ENCODE measurements at regions not wholly inside any gene's neighbourhood (a gene's known extent, or its start where the extent isn't known, plus 50 kb on each side); places are given as distances from the start of the nearest gene placed in this dataset.

GRCh38 chr9:106146886-106147285, 452.5 kb downstream of the TMEM38B start:
- TF ChIP-seq MAX (IDR thresholded peaks at IDR 0.05) (no peak), TCF12 (IDR thresholded peaks at IDR 0.05; ENCODE audit: low read depth) (no peak), FOXM1 (IDR thresholded peaks at IDR 0.05; ENCODE audit: borderline replicate concordance, low read depth) (no peak), RAD21 (IDR thresholded peaks at IDR 0.05; ENCODE audit: low read depth) (no peak), TEAD4 (IDR thresholded peaks at IDR 0.05) (no peak), NFIC (IDR thresholded peaks at IDR 0.05) (no peak), EP300 (IDR thresholded peaks at IDR 0.05; ENCODE audit: borderline replicate concordance) (no peak), ZBTB7A (IDR thresholded peaks at IDR 0.05; ENCODE audit: low read depth) (no peak), TAF1 (IDR thresholded peaks at IDR 0.05; ENCODE audit: low read depth) (no peak), YY1 (IDR thresholded peaks at IDR 0.05; ENCODE audit: low read depth) (no peak)
- TF ChIP-seq, protein P1, sequence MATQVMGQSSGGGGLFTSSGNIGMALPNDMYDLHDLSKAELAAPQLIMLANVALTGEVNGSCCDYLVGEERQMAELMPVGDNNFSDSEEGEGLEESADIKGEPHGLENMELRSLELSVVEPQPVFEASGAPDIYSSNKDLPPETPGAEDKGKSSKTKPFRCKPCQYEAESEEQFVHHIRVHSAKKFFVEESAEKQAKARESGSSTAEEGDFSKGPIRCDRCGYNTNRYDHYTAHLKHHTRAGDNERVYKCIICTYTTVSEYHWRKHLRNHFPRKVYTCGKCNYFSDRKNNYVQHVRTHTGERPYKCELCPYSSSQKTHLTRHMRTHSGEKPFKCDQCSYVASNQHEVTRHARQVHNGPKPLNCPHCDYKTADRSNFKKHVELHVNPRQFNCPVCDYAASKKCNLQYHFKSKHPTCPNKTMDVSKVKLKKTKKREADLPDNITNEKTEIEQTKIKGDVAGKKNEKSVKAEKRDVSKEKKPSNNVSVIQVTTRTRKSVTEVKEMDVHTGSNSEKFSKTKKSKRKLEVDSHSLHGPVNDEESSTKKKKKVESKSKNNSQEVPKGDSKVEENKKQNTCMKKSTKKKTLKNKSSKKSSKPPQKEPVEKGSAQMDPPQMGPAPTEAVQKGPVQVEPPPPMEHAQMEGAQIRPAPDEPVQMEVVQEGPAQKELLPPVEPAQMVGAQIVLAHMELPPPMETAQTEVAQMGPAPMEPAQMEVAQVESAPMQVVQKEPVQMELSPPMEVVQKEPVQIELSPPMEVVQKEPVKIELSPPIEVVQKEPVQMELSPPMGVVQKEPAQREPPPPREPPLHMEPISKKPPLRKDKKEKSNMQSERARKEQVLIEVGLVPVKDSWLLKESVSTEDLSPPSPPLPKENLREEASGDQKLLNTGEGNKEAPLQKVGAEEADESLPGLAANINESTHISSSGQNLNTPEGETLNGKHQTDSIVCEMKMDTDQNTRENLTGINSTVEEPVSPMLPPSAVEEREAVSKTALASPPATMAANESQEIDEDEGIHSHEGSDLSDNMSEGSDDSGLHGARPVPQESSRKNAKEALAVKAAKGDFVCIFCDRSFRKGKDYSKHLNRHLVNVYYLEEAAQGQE (IDR thresholded peaks at IDR 0.05; ENCODE audit: low read depth) = no peak

DNA sequence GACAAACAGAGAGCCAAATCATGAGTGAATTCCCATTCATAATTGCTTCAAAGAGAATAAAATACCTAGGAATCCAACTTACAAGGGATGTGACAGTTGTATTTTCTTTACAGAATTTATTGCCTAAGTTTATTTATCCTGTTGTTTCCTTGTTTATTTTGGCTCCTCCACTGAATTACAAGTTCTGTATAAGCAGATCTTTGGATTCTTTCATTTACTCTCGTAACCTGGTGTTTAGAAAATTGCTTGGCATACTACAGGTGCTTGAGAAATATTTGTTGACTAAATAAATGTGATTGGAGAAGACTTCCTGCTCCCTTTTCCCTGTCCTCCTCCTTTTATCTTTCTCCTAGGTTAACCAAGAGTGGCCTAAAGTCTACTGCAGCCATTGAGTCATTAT, 455.6 kb downstream of the TMEM38B start:
- TF ChIP-seq RAD21 (IDR thresholded peaks at IDR 0.05; ENCODE audit: low read depth) (no peak), FOXM1 (IDR thresholded peaks at IDR 0.05; ENCODE audit: borderline replicate concordance, low read depth) (no peak), YY1 (IDR thresholded peaks at IDR 0.05; ENCODE audit: low read depth) (no peak), ZBTB7A (IDR thresholded peaks at IDR 0.05; ENCODE audit: low read depth) (no peak), EP300 (IDR thresholded peaks at IDR 0.05; ENCODE audit: borderline replicate concordance) (no peak), NFIC (IDR thresholded peaks at IDR 0.05) (no peak), CEBPB (IDR thresholded peaks at IDR 0.05) (no peak), TEAD4 (IDR thresholded peaks at IDR 0.05) (no peak), USF1 (IDR thresholded peaks at IDR 0.05) (no peak), MAX (IDR thresholded peaks at IDR 0.05) (no peak), CREB1 (IDR thresholded peaks at IDR 0.05; ENCODE audit: low read depth) (no peak), EGR1 (IDR thresholded peaks at IDR 0.05) (no peak), TCF12 (IDR thresholded peaks at IDR 0.05; ENCODE audit: low read depth) (no peak), TAF1 (IDR thresholded peaks at IDR 0.05; ENCODE audit: low read depth) (no peak)
- TF ChIP-seq, protein P1 (IDR thresholded peaks at IDR 0.05; ENCODE audit: low read depth) = no peak

DNA sequence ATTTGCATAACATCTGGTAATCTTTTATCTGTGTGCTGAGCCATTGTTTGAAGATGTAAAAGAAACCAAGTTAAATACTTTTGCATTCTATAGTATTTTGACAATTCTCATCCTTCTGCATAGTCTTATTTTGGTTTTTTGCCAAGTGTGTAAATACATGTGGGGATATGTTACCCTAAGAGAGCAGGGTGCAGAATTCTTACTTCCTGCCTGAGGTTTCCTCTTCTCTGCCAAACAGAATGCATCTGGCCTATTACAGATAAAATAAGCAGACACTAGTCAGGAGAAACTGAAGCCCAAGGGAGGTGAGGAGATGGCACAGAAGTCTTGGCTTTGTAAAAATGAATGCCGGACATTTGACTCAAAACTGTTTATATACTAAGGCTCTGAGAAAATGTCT, 462.1 kb downstream of the TMEM38B start:
- TF ChIP-seq USF1 (IDR thresholded peaks at IDR 0.05) (no peak), CREB1 (IDR thresholded peaks at IDR 0.05; ENCODE audit: low read depth) (no peak), FOXM1 (IDR thresholded peaks at IDR 0.05; ENCODE audit: borderline replicate concordance, low read depth) (no peak), RAD21 (IDR thresholded peaks at IDR 0.05; ENCODE audit: low read depth) (no peak), EGR1 (IDR thresholded peaks at IDR 0.05) (no peak), MAX (IDR thresholded peaks at IDR 0.05) (no peak), YY1 (IDR thresholded peaks at IDR 0.05; ENCODE audit: low read depth) (no peak), TCF12 (IDR thresholded peaks at IDR 0.05; ENCODE audit: low read depth) (no peak), NFIC (IDR thresholded peaks at IDR 0.05) (no peak), EP300 (IDR thresholded peaks at IDR 0.05; ENCODE audit: borderline replicate concordance) (no peak), TAF1 (IDR thresholded peaks at IDR 0.05; ENCODE audit: low read depth) (no peak), TEAD4 (IDR thresholded peaks at IDR 0.05) (no peak), CEBPB (IDR thresholded peaks at IDR 0.05) (no peak), ZBTB7A (IDR thresholded peaks at IDR 0.05; ENCODE audit: low read depth) (no peak)
- TF ChIP-seq, protein P1 (IDR thresholded peaks at IDR 0.05; ENCODE audit: low read depth) = no peak

GRCh38 chr9:106172265-106172664, 477.9 kb downstream of the TMEM38B start:
- no peak for TF ChIP-seq NFIC (IDR thresholded peaks at IDR 0.05)
- no peak for TF ChIP-seq ZBTB7A (IDR thresholded peaks at IDR 0.05; ENCODE audit: low read depth)
- no peak for TF ChIP-seq YY1 (IDR thresholded peaks at IDR 0.05; ENCODE audit: low read depth)
- no peak for TF ChIP-seq TEAD4 (IDR thresholded peaks at IDR 0.05)
- TF ChIP-seq USF1 (IDR thresholded peaks at IDR 0.05) = no peak
- TF ChIP-seq, protein P1 (IDR thresholded peaks at IDR 0.05; ENCODE audit: low read depth) = no peak
- no peak for TF ChIP-seq TCF12 (IDR thresholded peaks at IDR 0.05; ENCODE audit: low read depth)
- TF ChIP-seq FOXM1 (IDR thresholded peaks at IDR 0.05; ENCODE audit: borderline replicate concordance, low read depth) = no peak
- TF ChIP-seq RAD21 (IDR thresholded peaks at IDR 0.05; ENCODE audit: low read depth) = no peak
- TF ChIP-seq MAX (IDR thresholded peaks at IDR 0.05) = no peak
- TF ChIP-seq EP300 (IDR thresholded peaks at IDR 0.05; ENCODE audit: borderline replicate concordance) = no peak
- TF ChIP-seq CEBPB (IDR thresholded peaks at IDR 0.05) = no peak
- no peak for TF ChIP-seq EGR1 (IDR thresholded peaks at IDR 0.05)
- TF ChIP-seq TAF1 (IDR thresholded peaks at IDR 0.05; ENCODE audit: low read depth) = no peak
- no peak for TF ChIP-seq CREB1 (IDR thresholded peaks at IDR 0.05; ENCODE audit: low read depth)
